ENCODE measurements at regions not wholly inside any gene's neighbourhood (a gene's known extent, or its start where the extent isn't known, plus 50 kb on each side); places are given as distances from the start of the nearest gene placed in this dataset.

DNA sequence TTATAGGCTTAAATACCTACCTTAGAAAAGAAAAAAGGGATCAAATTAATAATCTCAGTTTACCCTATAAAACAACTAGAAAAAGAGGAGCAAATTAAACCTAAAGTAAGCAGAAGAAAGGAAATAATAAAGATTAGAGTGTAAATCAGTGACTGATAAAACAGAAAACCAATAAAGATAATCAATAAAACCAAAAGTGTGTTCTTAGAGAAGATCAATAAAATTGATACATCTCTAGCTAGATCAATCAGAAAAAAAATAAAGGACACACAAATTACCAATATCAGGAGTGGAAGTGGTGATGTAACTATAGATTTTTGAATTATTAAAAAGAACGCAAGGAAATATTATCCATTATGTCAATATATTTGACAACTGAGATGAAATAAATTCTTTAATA, 69.2 kb upstream of the NAMPT start:
- Histone ChIP-seq H3K27me3 (ENCODE audit: insufficient read depth in 3 of 3, low read length in 2 of 3) (peaks cover 0 to 3% (median 0%) of the 10 kb centered on the region in 3 donors), H3K27ac (no peak overlapping the region), H3K4me3 (no peak overlapping the region), H3K4me1 (no peaks in the 10 kb centered on the region), H3K9me3 (no peaks in the 10 kb centered on the region), H3K36me3 (ENCODE audit: insufficient read depth in 1 of 2, low read depth in 1 of 2) (no peaks in the 10 kb centered on the region)
- DNase-seq: no peak
- ATAC-seq: no peak
- 0 to 94% (median 45%) methylated on average over 1 of the region's 1 CpG for WGBS, 3 donors
- intact Hi-C loops (cut with DNase I): loop anchor here in 1 of 2 donors (10.0 kb wide), 1 partner anchor 49 kb away; no protein-coding TSS in a partner anchor
- TF ChIP-seq CTCF (IDR thresholded peaks at IDR 0.05): no peak

DNA sequence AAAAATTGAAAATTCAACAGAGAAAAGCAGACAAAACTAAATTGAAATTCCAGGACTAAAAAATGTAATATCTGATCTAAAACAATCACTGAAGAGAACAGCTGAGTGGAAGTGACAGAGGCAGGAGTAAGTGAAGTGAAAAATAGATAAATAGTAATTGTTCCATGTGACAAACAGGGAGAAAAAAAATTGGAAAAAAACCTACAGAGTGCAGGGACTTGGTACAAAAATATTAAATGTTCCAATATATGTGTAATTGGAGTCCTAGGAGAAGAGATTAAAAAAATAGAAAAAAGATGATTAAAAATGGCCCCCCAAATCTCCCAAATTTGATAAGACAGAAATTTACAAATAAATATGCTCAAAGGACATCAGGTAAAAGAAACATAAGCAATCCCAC, 63.4 kb upstream of the NAMPT start:
- no peak for TF ChIP-seq CTCF (IDR thresholded peaks at IDR 0.05)
- Histone ChIP-seq H3K9me3 (peaks cover 9% of the 10 kb centered on the region), H3K27me3 (ENCODE audit: insufficient read depth in 3 of 3, low read length in 2 of 3) (no peaks in the 10 kb centered on the region), H3K4me1 (no peaks in the 10 kb centered on the region), H3K36me3 (ENCODE audit: insufficient read depth in 1 of 2, low read depth in 1 of 2) (no peaks in the 10 kb centered on the region), H3K4me3 (no peak overlapping the region), H3K27ac (no peak overlapping the region)
- DNase-seq (no peak), ATAC-seq (no peak)
- intact Hi-C loops (cut with DNase I): no loop called here

DNA sequence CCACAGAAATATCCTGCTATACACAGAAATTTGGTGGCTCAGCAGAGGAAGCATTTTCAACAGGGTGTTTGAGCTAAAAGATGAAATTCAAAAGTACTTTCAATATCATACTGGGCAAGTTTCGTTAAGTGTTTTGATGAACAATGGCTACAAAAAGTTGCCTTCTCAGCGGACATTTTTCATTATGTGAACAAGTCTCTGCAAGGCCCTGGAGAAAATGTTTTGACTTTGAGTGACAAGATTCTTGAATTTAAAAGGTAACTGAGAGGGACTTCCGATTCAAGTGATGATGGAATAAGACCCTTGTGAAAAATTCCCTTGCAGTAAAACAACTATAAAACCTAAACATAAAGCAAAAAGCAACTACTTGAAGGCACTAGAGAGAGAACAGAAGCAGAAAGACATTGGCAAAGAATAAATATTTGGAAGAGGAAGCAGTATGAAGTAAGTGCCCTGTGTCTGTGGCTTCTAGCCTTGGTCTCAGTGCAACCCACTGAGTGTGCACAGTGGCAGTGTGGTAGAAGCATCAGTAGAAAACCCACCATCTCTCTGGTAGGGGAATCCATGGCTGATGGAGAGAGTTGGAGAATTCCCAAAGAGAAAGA, 62.5 kb upstream of the NAMPT start:
- 85 to 91% (median 90%) methylated on average over 3 of the region's 3 CpGs for WGBS, 3 donors

DNA sequence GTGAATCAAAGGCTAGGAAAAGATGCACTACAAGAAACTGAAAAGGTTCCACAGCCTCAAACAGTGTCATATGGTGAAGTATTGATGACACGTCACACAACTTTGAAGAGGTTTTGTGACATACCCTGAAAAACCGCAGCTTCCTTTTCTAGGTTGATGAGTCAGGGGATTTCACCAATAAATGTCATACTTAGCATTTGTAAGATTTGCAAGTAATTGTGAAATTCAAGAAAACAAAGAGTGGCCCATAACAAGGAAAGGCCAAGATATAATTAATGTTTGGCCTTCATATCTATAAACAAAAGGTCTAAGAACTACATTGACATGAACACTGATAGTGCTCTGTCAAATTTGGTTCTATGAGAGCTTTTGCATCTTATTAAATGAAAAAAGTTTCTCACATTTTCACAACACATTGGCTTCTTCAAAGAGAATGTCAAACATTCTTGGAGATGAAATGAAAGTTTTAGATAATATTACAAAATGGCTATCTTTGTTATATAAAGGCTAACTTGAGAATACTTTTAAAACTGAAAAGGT, 62.0 kb upstream of the NAMPT start:
- Histone ChIP-seq H3K36me3 (ENCODE audit: insufficient read depth in 1 of 2, low read depth in 1 of 2) (no peaks in the 10 kb centered on the region), H3K9me3 (peaks cover 14% of the 10 kb centered on the region), H3K27ac (no peak overlapping the region), H3K4me1 (no peaks in the 10 kb centered on the region), H3K4me3 (no peak overlapping the region), H3K27me3 (ENCODE audit: insufficient read depth in 3 of 3, low read length in 2 of 3) (no peaks in the 10 kb centered on the region)
- DNase-seq (no peak), ATAC-seq (no peak)
- TF ChIP-seq CTCF (IDR thresholded peaks at IDR 0.05): no peak
- 73 to 82% (median 78%) methylated on average over 2 of the region's 2 CpGs for WGBS, 3 donors
- intact Hi-C loops (cut with DNase I): no loop called here

More for the DNA sequence above, 62.5 kb upstream of the NAMPT start:
- Histone ChIP-seq H3K27me3 (ENCODE audit: insufficient read depth in 3 of 3, low read length in 2 of 3) (no peaks in the 10 kb centered on the region), H3K9me3 (peaks cover 9% of the 10 kb centered on the region), H3K4me3 (no peak overlapping the region), H3K36me3 (ENCODE audit: insufficient read depth in 1 of 2, low read depth in 1 of 2) (no peaks in the 10 kb centered on the region), H3K4me1 (no peaks in the 10 kb centered on the region), H3K27ac (no peak overlapping the region)
- intact Hi-C loops (cut with DNase I): no loop called here
- TF ChIP-seq CTCF (IDR thresholded peaks at IDR 0.05): no peak
- DNase-seq (no peak), ATAC-seq (no peak)

GRCh38 chr7:106346167-106346677, 61.4 kb upstream of the NAMPT start:
- no peak overlapping the region for H3K27ac ChIP-seq
- no peaks in the 10 kb centered on the region for H3K4me1 ChIP-seq
- no peak for DNase-seq

More at GRCh38 chr7:106346167-106346677, 61.4 kb upstream of the NAMPT start:
- Histone ChIP-seq H3K36me3 (ENCODE audit: insufficient read depth in 1 of 2, low read depth in 1 of 2) (no peaks in the 10 kb centered on the region), H3K27me3 (ENCODE audit: insufficient read depth in 3 of 3, low read length in 2 of 3) (peaks cover 0 to under 1% (median 0%) of the 10 kb centered on the region in 3 donors), H3K4me3 (no peak overlapping the region), H3K9me3 (peaks cover 18% of the 10 kb centered on the region)
- no peak for TF ChIP-seq CTCF (IDR thresholded peaks at IDR 0.05)
- intact Hi-C loops (cut with DNase I): no loop called here
- no peak for ATAC-seq
- WGBS, 3 donors: 77 to 79% (median 78%) methylated on average over 2 of the region's 2 CpGs
